ENCODE measurements at regions not wholly inside any gene's neighbourhood (a gene's known extent, or its start where the extent isn't known, plus 50 kb on each side); places are given as distances from the start of the nearest gene placed in this dataset.

DNA sequence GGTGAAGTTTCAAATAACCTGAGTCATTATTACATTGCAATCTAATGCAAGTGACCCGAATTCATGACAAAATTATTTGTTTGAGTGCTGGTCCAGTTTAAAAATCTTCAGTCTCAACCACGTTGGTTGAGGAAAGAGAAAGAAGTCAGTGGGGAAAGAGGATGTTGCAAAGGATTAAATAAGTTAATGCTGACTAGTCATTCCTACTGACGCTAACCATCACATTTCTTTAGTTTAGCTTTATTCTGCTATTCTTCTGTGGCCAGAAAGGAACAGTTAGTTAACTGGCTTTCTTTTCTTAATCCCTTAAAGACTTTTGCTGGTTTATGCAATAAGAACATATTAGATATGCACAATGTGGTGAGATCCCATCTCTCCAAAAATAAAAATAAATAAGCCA lies 143.8 kb upstream of the FAM83B start:
- no peak for TF ChIP-seq CTCF (conservative IDR thresholded peaks at IDR 0.05)
- no peak for TF ChIP-seq ZFX (IDR thresholded peaks at IDR 0.05)
